Astrocyte of the cerebellum (primary cell): ENCODE measurements at regions not wholly inside any gene's neighbourhood (a gene's known extent, or its start where the extent isn't known, plus 50 kb on each side); places are given as distances from the start of the nearest gene placed in this dataset.

Source experiments
- DNase-seq: peaks from one replicate; pipeline ENCODE4 v3.0.0-alpha.2; 2011; ENCODE audit warnings: low read depth
- H3K4me3 ChIP-seq: 2 replicates; pipeline ENCODE4 v1.5.1; 2011; ENCODE audit warnings: mild to moderate bottlenecking, low read depth, low read length, moderate library complexity
- CTCF ChIP-seq: IDR thresholded peaks from 2 replicates; pipeline ENCODE4 v1.5.1; 2012; ENCODE audit warnings: low read length, low read depth, moderate library complexity, mild to moderate bottlenecking; ENCODE audit errors: missing control alignments
- in situ Hi-C: cut with HindIII; loops from 2 replicates; pipeline ENCODE4 v1.10.0; 2017; ENCODE audit warnings: low sequenced_read_pairs

GRCh38 chr3:66712210-66712609 is 211.4 kb upstream of the LRIG1 start:
- no peak for DNase-seq
- no peak for TF ChIP-seq CTCF
- no peak overlapping the region for H3K4me3 ChIP-seq
- in situ Hi-C loops, result no loop called here

GRCh38 chr3:66713921-66714320 is 213.1 kb upstream of the LRIG1 start:
- in situ Hi-C loops, result no loop called here
- no peak for TF ChIP-seq CTCF
- H3K4me3 ChIP-seq, result no peak overlapping the region
- DNase-seq, result no peak

GRCh38 chr3:66715806-66716205 is 215.0 kb upstream of the LRIG1 start:
- DNase-seq, result no peak
- in situ Hi-C loops, result no loop called here
- H3K4me3 ChIP-seq, result no peak overlapping the region
- TF ChIP-seq CTCF, result no peak

GRCh38 chr3:66717806-66718205 is 217.0 kb upstream of the LRIG1 start:
- no peak for TF ChIP-seq CTCF
- in situ Hi-C loops, result no loop called here
- no peak overlapping the region for H3K4me3 ChIP-seq
- DNase-seq, result no peak

- no peak for DNase-seq
- in situ Hi-C loops, result no loop called here
- TF ChIP-seq CTCF, result no peak
- no peak overlapping the region for H3K4me3 ChIP-seq
These were observed 219.1 kb upstream of the LRIG1 start for GRCh38 chr3:66719796-66720356.

GRCh38 chr3:66720508-66720907 is 219.7 kb upstream of the LRIG1 start:
- in situ Hi-C loops, result no loop called here
- no peak for TF ChIP-seq CTCF

GRCh38 chr3:66722675-66723074 is 221.9 kb upstream of the LRIG1 start:
- TF ChIP-seq CTCF, result no peak
- H3K4me3 ChIP-seq, result no peak overlapping the region
- no peak for DNase-seq
- in situ Hi-C loops, result no loop called here

More at GRCh38 chr3:66720508-66720907, 219.7 kb upstream of the LRIG1 start:
- no peak overlapping the region for H3K4me3 ChIP-seq
- DNase-seq, result no peak
